Esophagus muscularis mucosa (tissue), 4 donors: ENCODE measurements at regions not wholly inside any gene's neighbourhood (a gene's known extent, or its start where the extent isn't known, plus 50 kb on each side); places are given as distances from the start of the nearest gene placed in this dataset.

Experiments used
- DNase-seq: peaks from one replicate; pipeline ENCODE4 v3.0.0-alpha.2; 2017; ENCODE audit errors: extremely low spot score
- H3K27ac ChIP-seq, 4 donors: fragments of 200-600 bp; sonication (generic); replicated peaks in 1 of 4; 1 replicate in 3 of 4; 2 replicates in 1 of 4; pipeline ENCODE4 v1.5.1; 2016 to 2019; ENCODE audit warnings: mild to moderate bottlenecking in 1 of 4
- H3K27me3 ChIP-seq, 4 donors: fragments of 200-600 bp; sonication (generic); one replicate each; pipeline versions ENCODE4 v1.5.1 to v1.6.0; 2016 to 2019
- H3K36me3 ChIP-seq, 4 donors: fragments of 200-600 bp; sonication (generic); one replicate each; pipeline ENCODE4 v1.5.1; 2016 to 2019
- H3K4me1 ChIP-seq, 4 donors: fragments of 200-600 bp; sonication (generic); one replicate each; pipeline ENCODE4 v1.5.1; 2016 to 2019
- H3K4me3 ChIP-seq, 4 donors: fragments of 200-600 bp; sonication (generic); 1 replicate in 2 of 4; 2 replicates in 2 of 4; pipeline ENCODE4 v1.5.1; 2016 to 2019; ENCODE audit warnings: mild to moderate bottlenecking in 4 of 4, moderate library complexity in 1 of 4
- H3K9me3 ChIP-seq, 4 donors: fragments of 200-600 bp; sonication (generic); 1 replicate in 3 of 4; 2 replicates in 1 of 4; pipeline ENCODE4 v1.5.1; 2016 to 2019
- EP300 ChIP-seq: sonication (generic); formaldehyde crosslinking; IDR thresholded peaks from one replicate; pipeline ENCODE4 v1.6.1; 2017; ENCODE audit warnings: antibody characterized with exemption
- POLR2A ChIP-seq: fragments of 450-650 bp; IDR thresholded peaks from one replicate; pipeline ENCODE4 v1.6.1; 2017; ENCODE audit warnings: antibody characterized with exemption, moderate library complexity, mild to moderate bottlenecking, low read depth
- POLR2AphosphoS5 ChIP-seq, 2 donors: sonication (generic); formaldehyde crosslinking; IDR thresholded peaks; one replicate each; pipeline ENCODE4 v1.6.1; 2017; ENCODE audit warnings: antibody characterized with exemption in 2 of 2
- WGBS: methylation state at CpG from one replicate; pipeline ENCODE4 v1.1.5; 2018; 5-methylcytosine and 5-hydroxymethylcytosine counted together
- intact Hi-C: fragments of 100-400 bp; cut with DNase I; formaldehyde crosslinking; loops from one replicate; pipeline ENCODE4 v1.15.1; 2023
- TF ChIP-seq, protein P1 (sequence below), 3 experiments: fragments of 200-600 bp in 2 of 3; fragments of 450-650 bp in 1 of 3; sonication (generic) in 2 of 3; IDR thresholded peaks; one replicate each; pipeline ENCODE4 v1.5.1; 2017 to 2019; ENCODE audit warnings: antibody characterized with exemption in 3 of 3, mild to moderate bottlenecking in 2 of 3, moderate library complexity in 1 of 3

DNA sequence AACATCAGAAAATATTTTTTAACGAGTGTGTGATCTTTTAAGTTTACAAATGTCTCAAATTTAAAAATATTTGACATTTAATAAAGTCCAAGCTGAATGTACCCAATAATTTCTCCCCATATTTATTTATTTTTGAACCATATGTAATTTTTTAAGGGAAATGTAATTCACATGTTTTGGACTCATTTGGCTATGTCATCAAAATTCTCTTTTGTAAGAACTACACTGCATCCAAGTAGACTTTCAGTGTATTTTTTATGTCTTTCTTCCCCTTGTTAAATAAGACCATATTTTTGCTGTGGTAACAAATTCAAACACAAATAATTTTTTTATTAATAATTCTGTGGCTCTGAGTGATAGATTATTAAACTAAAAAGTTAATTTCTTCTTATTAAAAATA, 365.2 kb downstream of the CD109 start:
- no peaks in the 10 kb centered on the region for H3K9me3 ChIP-seq
- intact Hi-C loops, result no loop called here
- no peaks in the 10 kb centered on the region for H3K4me1 ChIP-seq
- DNase-seq, result no peak
- H3K27me3 ChIP-seq, result no peaks in the 10 kb centered on the region
- no peaks in the 10 kb centered on the region for H3K36me3 ChIP-seq
- H3K27ac ChIP-seq, result no peak overlapping the region
- H3K4me3 ChIP-seq, result no peak overlapping the region
- 89% methylated on average over 1 of the region's 1 CpG for WGBS
- TF ChIP-seq, protein P1, sequence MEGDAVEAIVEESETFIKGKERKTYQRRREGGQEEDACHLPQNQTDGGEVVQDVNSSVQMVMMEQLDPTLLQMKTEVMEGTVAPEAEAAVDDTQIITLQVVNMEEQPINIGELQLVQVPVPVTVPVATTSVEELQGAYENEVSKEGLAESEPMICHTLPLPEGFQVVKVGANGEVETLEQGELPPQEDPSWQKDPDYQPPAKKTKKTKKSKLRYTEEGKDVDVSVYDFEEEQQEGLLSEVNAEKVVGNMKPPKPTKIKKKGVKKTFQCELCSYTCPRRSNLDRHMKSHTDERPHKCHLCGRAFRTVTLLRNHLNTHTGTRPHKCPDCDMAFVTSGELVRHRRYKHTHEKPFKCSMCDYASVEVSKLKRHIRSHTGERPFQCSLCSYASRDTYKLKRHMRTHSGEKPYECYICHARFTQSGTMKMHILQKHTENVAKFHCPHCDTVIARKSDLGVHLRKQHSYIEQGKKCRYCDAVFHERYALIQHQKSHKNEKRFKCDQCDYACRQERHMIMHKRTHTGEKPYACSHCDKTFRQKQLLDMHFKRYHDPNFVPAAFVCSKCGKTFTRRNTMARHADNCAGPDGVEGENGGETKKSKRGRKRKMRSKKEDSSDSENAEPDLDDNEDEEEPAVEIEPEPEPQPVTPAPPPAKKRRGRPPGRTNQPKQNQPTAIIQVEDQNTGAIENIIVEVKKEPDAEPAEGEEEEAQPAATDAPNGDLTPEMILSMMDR (IDR thresholded peaks at IDR 0.05), result no peak
- TF ChIP-seq POLR2AphosphoS5 (IDR thresholded peaks at IDR 0.05) (no peak), EP300 (no peak), POLR2A (no peak)

DNA sequence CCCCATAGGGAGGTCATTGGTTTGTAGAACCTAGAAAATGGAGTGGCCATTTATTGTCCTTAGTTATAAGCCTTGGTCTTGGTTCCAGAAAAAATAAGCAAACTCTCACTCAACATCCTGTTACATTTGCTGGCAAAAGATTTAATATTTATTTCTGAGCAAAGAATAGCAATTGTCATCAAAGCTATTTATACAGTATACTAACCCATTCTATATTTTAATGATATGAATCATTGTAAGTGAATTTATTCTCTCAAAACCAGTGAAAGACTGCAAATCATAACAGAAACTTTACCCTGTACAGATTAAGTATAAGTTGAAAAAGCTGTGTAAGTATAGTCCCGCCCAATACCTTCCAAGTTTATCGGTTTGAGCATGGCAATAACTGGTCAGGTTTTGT, 364.4 kb downstream of the CD109 start:
- Histone ChIP-seq H3K4me1 (no peaks in the 10 kb centered on the region), H3K27ac (no peak overlapping the region), H3K36me3 (no peaks in the 10 kb centered on the region), H3K27me3 (no peaks in the 10 kb centered on the region), H3K4me3 (no peak overlapping the region), H3K9me3 (no peaks in the 10 kb centered on the region)
- no peak for DNase-seq
- intact Hi-C loops, result no loop called here
- no peak for TF ChIP-seq POLR2AphosphoS5 (IDR thresholded peaks at IDR 0.05)
- TF ChIP-seq, protein P1 (IDR thresholded peaks at IDR 0.05), result no peak
- TF ChIP-seq POLR2A, result no peak
- no peak for TF ChIP-seq EP300
- 87% methylated on average over 2 of the region's 2 CpGs for WGBS

DNA sequence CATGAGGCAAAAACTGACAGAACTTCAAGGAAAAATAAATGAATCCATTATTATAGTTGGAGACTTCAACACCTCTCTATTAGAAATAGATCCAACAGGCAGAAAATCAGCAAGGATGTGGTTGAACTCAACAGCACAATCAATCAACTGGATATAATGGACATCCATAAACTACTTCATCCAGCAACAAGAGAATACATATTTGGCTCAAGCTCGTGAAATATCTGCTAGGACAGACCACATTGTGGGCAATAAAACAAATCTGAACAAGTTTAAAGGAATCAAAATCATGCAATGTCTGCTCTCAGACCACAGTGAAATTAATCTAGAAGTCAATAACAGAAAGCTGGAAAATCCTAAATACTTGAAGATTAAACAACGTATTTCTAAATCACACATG, 362.6 kb downstream of the CD109 start:
- no peaks in the 10 kb centered on the region for H3K27me3 ChIP-seq
- WGBS, result 90% methylated on average over 2 of the region's 2 CpGs
- no peak overlapping the region for H3K27ac ChIP-seq
- H3K36me3 ChIP-seq, result no peaks in the 10 kb centered on the region
- H3K9me3 ChIP-seq, result no peaks in the 10 kb centered on the region
- H3K4me1 ChIP-seq, result no peaks in the 10 kb centered on the region
- no peak for DNase-seq
- intact Hi-C loops, result no loop called here
- no peak overlapping the region for H3K4me3 ChIP-seq
- TF ChIP-seq EP300 (no peak), POLR2AphosphoS5 (IDR thresholded peaks at IDR 0.05) (no peak), POLR2A (no peak)
- TF ChIP-seq, protein P1 (IDR thresholded peaks at IDR 0.05), result no peak

DNA sequence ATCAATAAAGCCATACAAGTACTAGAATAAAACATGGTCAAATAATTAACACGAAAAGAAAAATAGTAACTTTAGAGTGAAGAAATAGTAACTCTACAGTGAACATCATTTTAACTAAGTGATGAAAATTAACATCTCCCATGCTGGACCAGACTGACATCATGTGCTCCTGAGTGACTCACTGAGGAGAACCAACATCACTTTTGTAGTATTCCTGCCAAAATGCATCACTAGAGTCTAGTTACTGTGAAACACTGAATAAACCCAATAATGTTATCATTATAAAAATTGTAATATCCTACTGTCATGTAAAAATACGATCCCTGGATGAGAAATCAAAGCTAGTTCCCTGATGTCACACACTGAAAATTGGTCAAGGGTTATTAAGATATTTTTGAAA, 361.3 kb downstream of the CD109 start:
- TF ChIP-seq, protein P1 (IDR thresholded peaks at IDR 0.05), result no peak
- intact Hi-C loops, result no loop called here
- H3K9me3 ChIP-seq, result no peaks in the 10 kb centered on the region
- no peak overlapping the region for H3K4me3 ChIP-seq
- H3K36me3 ChIP-seq, result no peaks in the 10 kb centered on the region
- DNase-seq, result no peak
- 78% methylated on average over 2 of the region's 2 CpGs for WGBS
- H3K27me3 ChIP-seq, result no peaks in the 10 kb centered on the region
- no peaks in the 10 kb centered on the region for H3K4me1 ChIP-seq
- H3K27ac ChIP-seq, result no peak overlapping the region

DNA sequence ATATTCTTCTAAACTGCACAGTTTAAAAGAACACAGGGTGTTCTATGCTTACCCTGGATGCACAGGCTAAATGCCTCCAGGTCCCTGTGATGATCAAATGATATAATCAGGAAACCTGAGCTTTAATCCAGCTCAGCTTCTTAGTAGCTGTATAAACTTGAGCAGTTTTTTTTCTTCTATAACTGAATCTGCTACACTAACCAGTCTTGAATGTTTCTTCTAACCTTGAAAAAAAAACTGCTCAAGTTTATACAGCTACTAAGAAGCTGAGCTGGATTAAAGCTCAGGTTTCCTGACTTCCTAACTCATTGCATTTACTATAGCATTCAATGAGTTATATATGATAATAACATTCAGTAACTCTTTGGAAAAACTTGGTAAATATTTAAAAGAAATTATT, 358.2 kb downstream of the CD109 start:
- no peak for DNase-seq
- H3K9me3 ChIP-seq, result no peaks in the 10 kb centered on the region
- no peaks in the 10 kb centered on the region for H3K36me3 ChIP-seq
- H3K27ac ChIP-seq, result no peak overlapping the region
- H3K4me3 ChIP-seq, result no peak overlapping the region
- TF ChIP-seq, protein P1 (IDR thresholded peaks at IDR 0.05), result no peak
- TF ChIP-seq POLR2AphosphoS5 (IDR thresholded peaks at IDR 0.05) (no peak), EP300 (no peak), POLR2A (no peak)
- no peaks in the 10 kb centered on the region for H3K4me1 ChIP-seq
- intact Hi-C loops, result no loop called here
- no peaks in the 10 kb centered on the region for H3K27me3 ChIP-seq
